RWPE1 (cell line): ENCODE measurements at regions not wholly inside any gene's neighbourhood (a gene's known extent, or its start where the extent isn't known, plus 50 kb on each side); places are given as distances from the start of the nearest gene placed in this dataset.

ENCODE experiments used
- CTCF ChIA-PET: fragments of 350-600 bp; sonication (Branson Sonifier 250); formaldehyde crosslinking; extraction: SDS; loops from one replicate; lab custom pipeline; 2021; lab: Yijun Ruan, JAX
- POLR2A ChIA-PET: fragments of 400-600 bp; formaldehyde crosslinking; extraction: SDS; loops from one replicate; lab custom pipeline; 2020; ENCODE audit warnings: antibody characterized with exemption; ENCODE audit not compliant: low non-redundant PET; lab: Yijun Ruan, JAX
- DNase-seq: peaks from one replicate; pipeline ENCODE4 v3.0.0; 2012; ENCODE audit warnings: low spot score
- H3K27ac ChIP-seq: fragments of 450-650 bp; 2 replicates; pipeline ENCODE4 v1.5.1; 2017
- CTCF ChIP-seq: fragments of 450-650 bp; conservative IDR thresholded peaks from 2 replicates; pipeline ENCODE4 v1.5.1; 2017; ENCODE audit warnings: low read depth, mild to moderate bottlenecking

- no peak for DNase-seq
- TF ChIP-seq CTCF: no peak
- no peak overlapping the region for H3K27ac ChIP-seq
- ChIA-PET POLR2A (no interaction called here), CTCF (interaction anchor here (0.7 kb wide), 1 partner anchor 1063 kb away, joined by 5 read pairs; no protein-coding TSS in a partner anchor)
These were observed 256.9 kb downstream of the GPATCH2 start for GRCh38 chr1:217373761-217374701.

GRCh38 chr1:217372049-217372970, 258.6 kb downstream of the GPATCH2 start:
- ChIA-PET CTCF (no interaction called here), POLR2A (no interaction called here)
- DNase-seq: no peak
- H3K27ac ChIP-seq: no peak overlapping the region
- TF ChIP-seq CTCF: no peak

GRCh38 chr1:217370757-217371156, 260.1 kb downstream of the GPATCH2 start:
- no peak for TF ChIP-seq CTCF
- no peak overlapping the region for H3K27ac ChIP-seq
- CTCF ChIA-PET: no interaction called here
- POLR2A ChIA-PET: no interaction called here
- no peak for DNase-seq

- no peak overlapping the region for H3K27ac ChIP-seq
- peak; percentile 32 for DNase-seq
- CTCF ChIA-PET: no interaction called here
- POLR2A ChIA-PET: no interaction called here
- TF ChIP-seq CTCF: no peak
These were observed 260.8 kb downstream of the GPATCH2 start for GRCh38 chr1:217369996-217370551.

GRCh38 chr1:217369271-217369981, 261.5 kb downstream of the GPATCH2 start:
- ChIA-PET CTCF (interaction anchor here (0.8 kb wide), 1 partner anchor 793 kb away, joined by 3 read pairs; no protein-coding TSS in a partner anchor), POLR2A (no interaction called here)
- no peak for TF ChIP-seq CTCF
- DNase-seq: no peak
- H3K27ac ChIP-seq: no peak overlapping the region

GRCh38 chr1:217364220-217364619, 266.7 kb downstream of the GPATCH2 start:
- TF ChIP-seq CTCF: no peak
- no peak overlapping the region for H3K27ac ChIP-seq
- CTCF ChIA-PET: no interaction called here
- POLR2A ChIA-PET: no interaction called here
- DNase-seq: no peak
